ENCODE measurements at regions not wholly inside any gene's neighbourhood (a gene's known extent, or its start where the extent isn't known, plus 50 kb on each side); places are given as distances from the start of the nearest gene placed in this dataset.

- Histone ChIP-seq H2BK20ac (ENCODE audit: low read length) (no peak overlapping the region), H3K14ac (ENCODE audit: insufficient read length) (no peak overlapping the region), H2AK5ac (ENCODE audit: low read depth, low read length) (no peak overlapping the region), H3K9me3 (ENCODE audit: insufficient read depth in 2 of 2, low read depth in 1 of 2, low read length in 1 of 2) (no peaks in the 10 kb centered on the region), H3K36me3 (ENCODE audit: control insufficient read depth in 2 of 4, insufficient read depth in 4 of 4, low read length in 3 of 4) (no peaks in the 10 kb centered on the region), H3K27ac (ENCODE audit: low read depth, low read length) (no peak overlapping the region), H3K4ac (replicated peaks; ENCODE audit: insufficient read length, low read depth, low read length) (no peak overlapping the region), H3K23ac (ENCODE audit: insufficient read length) (no peak overlapping the region), H3K79me1 (ENCODE audit: low read depth, low read length) (no peaks in the 10 kb centered on the region), H4K8ac (ENCODE audit: extremely low read depth, insufficient read depth, low read length) (no peak overlapping the region), H2AFZ (ENCODE audit: low read length) (0 out of 2 replicates have a peak overlapping the region, but pooled peaks have one; percentile 70), H2BK120ac (replicated peaks; ENCODE audit: low read depth, low read length) (no peak overlapping the region), H3K79me2 (ENCODE audit: control insufficient read depth in 1 of 2, insufficient read depth in 2 of 2, low read length in 2 of 2) (no peaks in the 10 kb centered on the region), H4K91ac (replicated peaks; ENCODE audit: insufficient read length, low read length) (no peak overlapping the region), H4K20me1 (replicated peaks in 1 of 2; ENCODE audit: control insufficient read depth in 1 of 2, insufficient read depth in 2 of 2, low read length in 2 of 2) (no peaks in the 10 kb centered on the region), H3K4me3 (ENCODE audit: extremely low read depth in 1 of 4, insufficient read depth in 2 of 4, low read depth in 3 of 4, low read length in 4 of 4) (no peak overlapping the region), H3K18ac (ENCODE audit: extremely low read depth, low read length) (no peak overlapping the region), H3K23me2 (ENCODE audit: low read depth, low read length) (no peaks in the 10 kb centered on the region), H3K4me1 (replicated peaks in 1 of 4; ENCODE audit: control insufficient read depth in 3 of 4, insufficient read depth in 4 of 4, low read length in 3 of 4) (peaks cover 0 to 4% (median 1%) of the 10 kb centered on the region in 4 experiments; a peak in 2 of 7 replicates), H3K4me2 (ENCODE audit: insufficient read depth in 1 of 2, low read depth in 2 of 2, low read length in 2 of 2) (no peak overlapping the region), H2BK5ac (ENCODE audit: low read depth, low read length) (no peak overlapping the region), H3K56ac (replicated peaks; ENCODE audit: insufficient read length, low read depth, low read length) (no peak overlapping the region), H4K5ac (ENCODE audit: insufficient read length, low read depth, low read length) (no peak overlapping the region), H2BK15ac (ENCODE audit: low read length) (no peak overlapping the region), H2BK12ac (ENCODE audit: low read depth, low read length) (no peak overlapping the region), H3K27me3 (replicated peaks in 1 of 4; ENCODE audit: control insufficient read depth in 3 of 4, extremely low read depth in 1 of 4, insufficient read depth in 3 of 4, low read length in 3 of 4) (no peaks in the 10 kb centered on the region), H3K9ac (replicated peaks in 1 of 4; ENCODE audit: extremely low read depth in 1 of 4, low read depth in 3 of 4, low read length in 3 of 4) (no peak overlapping the region)
- 96% methylated on average over 1 of the region's 1 CpG; no CpG with 5 or more reads in 1 of the 2 experiments for WGBS, 2 experiments (ENCODE audit: extremely low coverage in 1 of 2, insufficient coverage in 1 of 2, insufficient read length in 1 of 2, insufficient replicate concordance in 2 of 2, low coverage in 1 of 2, low lambda C conversion rate in 2 of 2, missing lambda C conversion rate in 1 of 2)
- no peak for FAIRE-seq
- ChIA-PET CTCF (ENCODE audit: partially characterized antibody) (no interaction called here), POLR2A (ENCODE audit: partially characterized antibody) (no interaction called here)
- DNase-seq (ENCODE audit: low read depth in 1 of 2, low spot score in 2 of 2), result no peak
- TF ChIP-seq RBBP5 (IDR thresholded peaks at IDR 0.05; ENCODE audit: borderline replicate concordance, low read depth, low read length) (no peak), CTCF (IDR thresholded peaks at IDR 0.05; ENCODE audit: control extremely low read depth in 1 of 3, insufficient read depth in 1 of 3, low read depth in 1 of 3, low read length in 3 of 3) (no peak), CHD1 (IDR thresholded peaks at IDR 0.05; ENCODE audit: low read depth, low read length) (no peak), CTBP2 (IDR thresholded peaks at IDR 0.05; ENCODE audit: borderline replicate concordance, insufficient read depth, insufficient read length, low read length) (no peak), ASH2L (IDR thresholded peaks at IDR 0.05; ENCODE audit: low read length) (no peak), NANOG (IDR thresholded peaks at IDR 0.05; ENCODE audit: insufficient read depth, low read depth, low read length, poor library complexity, severe bottlenecking) (no peak), MAX (IDR thresholded peaks at IDR 0.05) (no peak), TCF12 (IDR thresholded peaks at IDR 0.05; ENCODE audit: low read depth, low read length) (no peak), POLR2A (IDR thresholded peaks at IDR 0.05; ENCODE audit: control extremely low read depth in 1 of 2, low read depth in 2 of 2, low read length in 2 of 2) (no peak), CBX5 (IDR thresholded peaks at IDR 0.05; ENCODE audit: low read depth, low read length) (no peak), CEBPB (IDR thresholded peaks at IDR 0.05; ENCODE audit: low read depth, low read length) (no peak)
Observed at GRCh38 chr20:54377992-54378773, 97.2 kb upstream of the DOK5 start.

Data from H1 (cell line).